ENCODE measurements at regions not wholly inside any gene's neighbourhood (a gene's known extent, or its start where the extent isn't known, plus 50 kb on each side); places are given as distances from the start of the nearest gene placed in this dataset.

- DNase-seq (peak in 2 of 3 donors; percentile 36 to 65), ATAC-seq (ENCODE audit: insufficient read depth, low FRiP score) (no peak)
- no peak overlapping the region for H3K9ac ChIP-seq (ENCODE audit: insufficient read depth in 1 of 2, low read length in 2 of 2)
- no peaks in the 10 kb centered on the region for H3K36me3 ChIP-seq (ENCODE audit: control insufficient read depth in 4 of 4, insufficient read depth in 4 of 4, low read length in 4 of 4)
- H3K4me3 ChIP-seq, result no peak overlapping the region
- 75 to 94% methylated on average over 1 of the region's 1 CpG for WGBS, 2 donors
- no peak overlapping the region for H3K27ac ChIP-seq (ENCODE audit: low read depth in 1 of 2, low read length in 1 of 2)
- no peaks in the 10 kb centered on the region for H3K9me3 ChIP-seq (ENCODE audit: control insufficient read depth in 4 of 4, insufficient read depth in 3 of 4, low read length in 3 of 4)
- no peaks in the 10 kb centered on the region for H3K27me3 ChIP-seq (ENCODE audit: control insufficient read depth in 3 of 3, insufficient read depth in 3 of 3, low read length in 2 of 3)
- no peak for TF ChIP-seq CTCF (IDR thresholded peaks at IDR 0.05; ENCODE audit: control extremely low read depth, extremely low read depth)
- H3K4me1 ChIP-seq (ENCODE audit: control insufficient read depth in 5 of 5, insufficient read depth in 5 of 5, low read length in 5 of 5), result peaks cover 0 to 10% (median 4%) of the 10 kb centered on the region in 5 donors
These were observed 96.0 kb upstream of the NPHP3 start for GRCh38 chr3:132818251-132818650.

- Histone ChIP-seq H3K9me3 (ENCODE audit: control insufficient read depth in 4 of 4, insufficient read depth in 3 of 4, low read length in 3 of 4) (no peaks in the 10 kb centered on the region), H3K27ac (ENCODE audit: low read depth in 1 of 2, low read length in 1 of 2) (no peak overlapping the region), H3K27me3 (ENCODE audit: control insufficient read depth in 3 of 3, insufficient read depth in 3 of 3, low read length in 2 of 3) (no peaks in the 10 kb centered on the region), H3K36me3 (ENCODE audit: control insufficient read depth in 4 of 4, insufficient read depth in 4 of 4, low read length in 4 of 4) (no peaks in the 10 kb centered on the region), H3K9ac (ENCODE audit: insufficient read depth in 1 of 2, low read length in 2 of 2) (no peak overlapping the region), H3K4me3 (no peak overlapping the region), H3K4me1 (ENCODE audit: control insufficient read depth in 5 of 5, insufficient read depth in 5 of 5, low read length in 5 of 5) (peaks cover 0 to 10% (median 4%) of the 10 kb centered on the region in 5 donors)
- TF ChIP-seq CTCF (IDR thresholded peaks at IDR 0.05; ENCODE audit: control extremely low read depth, extremely low read depth), result no peak
- no peak for ATAC-seq (ENCODE audit: insufficient read depth, low FRiP score)
- DNase-seq, result no peak
- WGBS, 2 donors, result 77 to 87% methylated on average over 3 of the region's 3 CpGs
These were observed 95.5 kb upstream of the NPHP3 start for GRCh38 chr3:132817646-132818177.

- Histone ChIP-seq H3K9me3 (ENCODE audit: control insufficient read depth in 4 of 4, insufficient read depth in 3 of 4, low read length in 3 of 4) (no peaks in the 10 kb centered on the region), H3K4me1 (ENCODE audit: control insufficient read depth in 5 of 5, insufficient read depth in 5 of 5, low read length in 5 of 5) (peaks cover 0 to 15% (median 6%) of the 10 kb centered on the region in 5 donors), H3K9ac (ENCODE audit: insufficient read depth in 1 of 2, low read length in 2 of 2) (no peak overlapping the region), H3K27ac (ENCODE audit: low read depth in 1 of 2, low read length in 1 of 2) (no peak overlapping the region), H3K4me3 (no peak overlapping the region), H3K36me3 (ENCODE audit: control insufficient read depth in 4 of 4, insufficient read depth in 4 of 4, low read length in 4 of 4) (no peaks in the 10 kb centered on the region), H3K27me3 (ENCODE audit: control insufficient read depth in 3 of 3, insufficient read depth in 3 of 3, low read length in 2 of 3) (no peaks in the 10 kb centered on the region)
- 50 to 58% methylated on average over 1 of the region's 1 CpG for WGBS, 2 donors
- no peak for TF ChIP-seq CTCF (IDR thresholded peaks at IDR 0.05; ENCODE audit: control extremely low read depth, extremely low read depth)
- ATAC-seq (ENCODE audit: insufficient read depth, low FRiP score), result no peak
- no peak for DNase-seq
These were observed 82.9 kb upstream of the NPHP3 start for GRCh38 chr3:132805071-132805470.

GRCh38 chr3:132804498-132804897, 82.3 kb upstream of the NPHP3 start:
- peak; percentile 41 for ATAC-seq (ENCODE audit: insufficient read depth, low FRiP score)
- Histone ChIP-seq H3K4me1 (ENCODE audit: control insufficient read depth in 5 of 5, insufficient read depth in 5 of 5, low read length in 5 of 5) (peaks cover 0 to 15% (median 6%) of the 10 kb centered on the region in 5 donors), H3K9ac (ENCODE audit: insufficient read depth in 1 of 2, low read length in 2 of 2) (no peak overlapping the region), H3K27me3 (ENCODE audit: control insufficient read depth in 3 of 3, insufficient read depth in 3 of 3, low read length in 2 of 3) (no peaks in the 10 kb centered on the region), H3K4me3 (no peak overlapping the region), H3K36me3 (ENCODE audit: control insufficient read depth in 4 of 4, insufficient read depth in 4 of 4, low read length in 4 of 4) (no peaks in the 10 kb centered on the region), H3K27ac (ENCODE audit: low read depth in 1 of 2, low read length in 1 of 2) (no peak overlapping the region), H3K9me3 (ENCODE audit: control insufficient read depth in 4 of 4, insufficient read depth in 3 of 4, low read length in 3 of 4) (no peaks in the 10 kb centered on the region)
- no peak for TF ChIP-seq CTCF (IDR thresholded peaks at IDR 0.05; ENCODE audit: control extremely low read depth, extremely low read depth)
- peak; percentile 34 to 67 (median 61) for DNase-seq
